Prostate gland (tissue), 2 donors: ENCODE measurements at regions not wholly inside any gene's neighbourhood (a gene's known extent, or its start where the extent isn't known, plus 50 kb on each side); places are given as distances from the start of the nearest gene placed in this dataset.

Source experiments
- POLR2AphosphoS5 ChIP-seq: sonication (generic); formaldehyde crosslinking; IDR thresholded peaks from one replicate; pipeline ENCODE4 v1.6.1; 2017; ENCODE audit warnings: antibody characterized with exemption
- TF ChIP-seq, protein P1 (sequence below), 4 experiments: fragments of 200-600 bp in 2 of 4; fragments of 450-650 bp in 2 of 4; sonication (generic) in 2 of 4; IDR thresholded peaks; 1 replicate in 3 of 4; 2 replicates in 1 of 4; pipeline ENCODE4 v1.5.1; 2016 to 2019; ENCODE audit warnings: antibody characterized with exemption in 4 of 4, mild to moderate bottlenecking in 2 of 4, moderate library complexity in 2 of 4

DNA sequence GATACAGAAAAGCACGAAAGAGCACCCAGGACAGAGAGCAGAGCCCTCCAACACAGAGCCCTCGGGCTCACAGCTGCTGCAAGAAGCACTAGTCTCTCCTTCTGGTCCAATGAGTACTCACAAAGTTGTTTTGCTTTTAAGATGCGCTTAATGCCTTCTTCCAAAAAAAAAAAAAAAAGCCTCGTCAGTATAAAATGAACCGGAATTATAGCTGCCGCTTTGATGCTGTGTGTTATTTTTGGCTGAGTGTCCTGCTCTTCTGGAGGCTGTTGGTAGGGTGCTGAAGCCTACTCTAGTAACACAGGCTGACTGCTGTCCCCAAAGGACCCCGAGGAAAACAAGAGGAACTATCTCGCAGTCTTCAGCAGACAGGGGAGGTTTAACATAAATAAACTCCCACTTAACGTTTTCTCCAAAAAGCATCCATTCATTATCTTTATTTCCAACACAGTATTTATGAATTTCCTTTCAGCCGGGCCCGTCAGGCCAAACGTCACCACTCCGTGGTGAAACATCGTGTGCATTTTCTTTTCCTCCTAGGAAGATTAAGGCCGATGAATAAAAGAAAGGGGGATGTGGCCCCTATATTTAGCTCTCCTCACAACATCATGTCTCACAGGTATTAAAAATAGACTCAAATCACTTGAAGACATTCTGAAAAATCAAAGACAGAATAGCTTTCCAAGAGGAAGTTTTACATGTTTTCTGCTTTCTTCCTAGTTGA is 213.7 kb upstream of the PPARGC1A start:
- TF ChIP-seq POLR2AphosphoS5 = no peak
- TF ChIP-seq, protein P1, sequence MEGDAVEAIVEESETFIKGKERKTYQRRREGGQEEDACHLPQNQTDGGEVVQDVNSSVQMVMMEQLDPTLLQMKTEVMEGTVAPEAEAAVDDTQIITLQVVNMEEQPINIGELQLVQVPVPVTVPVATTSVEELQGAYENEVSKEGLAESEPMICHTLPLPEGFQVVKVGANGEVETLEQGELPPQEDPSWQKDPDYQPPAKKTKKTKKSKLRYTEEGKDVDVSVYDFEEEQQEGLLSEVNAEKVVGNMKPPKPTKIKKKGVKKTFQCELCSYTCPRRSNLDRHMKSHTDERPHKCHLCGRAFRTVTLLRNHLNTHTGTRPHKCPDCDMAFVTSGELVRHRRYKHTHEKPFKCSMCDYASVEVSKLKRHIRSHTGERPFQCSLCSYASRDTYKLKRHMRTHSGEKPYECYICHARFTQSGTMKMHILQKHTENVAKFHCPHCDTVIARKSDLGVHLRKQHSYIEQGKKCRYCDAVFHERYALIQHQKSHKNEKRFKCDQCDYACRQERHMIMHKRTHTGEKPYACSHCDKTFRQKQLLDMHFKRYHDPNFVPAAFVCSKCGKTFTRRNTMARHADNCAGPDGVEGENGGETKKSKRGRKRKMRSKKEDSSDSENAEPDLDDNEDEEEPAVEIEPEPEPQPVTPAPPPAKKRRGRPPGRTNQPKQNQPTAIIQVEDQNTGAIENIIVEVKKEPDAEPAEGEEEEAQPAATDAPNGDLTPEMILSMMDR (IDR thresholded peaks at IDR 0.05) = no peak
